Fibroblast of pulmonary artery (primary cell): ENCODE measurements at regions not wholly inside any gene's neighbourhood (a gene's known extent, or its start where the extent isn't known, plus 50 kb on each side); places are given as distances from the start of the nearest gene placed in this dataset.

Source experiments
- DNase-seq: peaks from one replicate; pipeline ENCODE4 v3.0.0-alpha.2; 2010; ENCODE audit warnings: low read depth
- H3K4me3 ChIP-seq: replicated peaks from 2 replicates; pipeline ENCODE4 v1.5.1; 2011; ENCODE audit warnings: low read depth, mild to moderate bottlenecking, control low read depth, low read length, moderate library complexity
- TF ChIP-seq, protein P1 (sequence below): IDR thresholded peaks from 2 replicates; pipeline ENCODE4 v1.5.1; 2011; ENCODE audit warnings: mild to moderate bottlenecking, control low read depth, low read length, inconsistent platforms; ENCODE audit errors: missing control alignments

DNA sequence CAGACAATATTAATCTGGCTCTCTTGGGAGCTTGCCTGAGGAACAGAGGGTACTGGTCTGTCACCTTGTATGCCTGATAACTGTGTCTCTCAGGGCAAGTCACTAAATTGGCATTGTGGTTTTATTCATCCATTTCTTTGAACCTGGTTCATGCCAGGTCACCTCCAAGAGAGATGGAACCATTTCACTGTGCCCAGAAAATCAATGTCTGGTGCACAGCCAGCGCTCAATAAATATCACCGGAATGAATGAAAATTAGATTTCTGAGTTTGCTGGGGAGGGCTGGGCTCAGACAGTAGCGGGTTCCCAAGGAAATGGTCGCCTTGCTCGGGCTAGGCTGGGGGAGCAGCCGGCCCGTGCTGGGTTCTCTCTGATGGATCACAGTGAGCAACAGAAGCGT lies 64.1 kb upstream of the BAIAP2L1 start:
- TF ChIP-seq, protein P1, sequence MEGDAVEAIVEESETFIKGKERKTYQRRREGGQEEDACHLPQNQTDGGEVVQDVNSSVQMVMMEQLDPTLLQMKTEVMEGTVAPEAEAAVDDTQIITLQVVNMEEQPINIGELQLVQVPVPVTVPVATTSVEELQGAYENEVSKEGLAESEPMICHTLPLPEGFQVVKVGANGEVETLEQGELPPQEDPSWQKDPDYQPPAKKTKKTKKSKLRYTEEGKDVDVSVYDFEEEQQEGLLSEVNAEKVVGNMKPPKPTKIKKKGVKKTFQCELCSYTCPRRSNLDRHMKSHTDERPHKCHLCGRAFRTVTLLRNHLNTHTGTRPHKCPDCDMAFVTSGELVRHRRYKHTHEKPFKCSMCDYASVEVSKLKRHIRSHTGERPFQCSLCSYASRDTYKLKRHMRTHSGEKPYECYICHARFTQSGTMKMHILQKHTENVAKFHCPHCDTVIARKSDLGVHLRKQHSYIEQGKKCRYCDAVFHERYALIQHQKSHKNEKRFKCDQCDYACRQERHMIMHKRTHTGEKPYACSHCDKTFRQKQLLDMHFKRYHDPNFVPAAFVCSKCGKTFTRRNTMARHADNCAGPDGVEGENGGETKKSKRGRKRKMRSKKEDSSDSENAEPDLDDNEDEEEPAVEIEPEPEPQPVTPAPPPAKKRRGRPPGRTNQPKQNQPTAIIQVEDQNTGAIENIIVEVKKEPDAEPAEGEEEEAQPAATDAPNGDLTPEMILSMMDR, result no peak
- H3K4me3 ChIP-seq, result no peak overlapping the region
- no peak for DNase-seq

DNA sequence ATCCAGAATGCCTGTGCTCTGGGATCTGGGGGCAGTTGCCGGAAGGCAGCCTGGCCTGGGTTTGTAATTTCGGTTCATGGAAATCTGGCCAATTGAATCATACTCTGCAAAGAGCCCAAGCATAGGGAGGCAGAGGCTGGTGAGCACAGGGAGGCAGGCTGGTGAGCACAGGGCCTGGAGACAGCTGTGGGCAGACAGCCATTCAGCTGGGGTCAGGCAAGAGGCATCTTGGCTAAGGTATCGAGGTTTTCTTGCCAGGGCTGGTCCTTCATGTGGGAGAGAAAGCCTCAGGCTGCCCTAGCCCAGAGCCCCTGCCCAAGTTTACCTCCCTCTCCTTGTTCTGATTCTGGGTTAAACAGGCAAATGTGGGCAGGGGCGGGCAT lies 63.7 kb upstream of the BAIAP2L1 start:
- no peak for DNase-seq
- TF ChIP-seq, protein P1, result no peak
- H3K4me3 ChIP-seq, result no peak overlapping the region

DNA sequence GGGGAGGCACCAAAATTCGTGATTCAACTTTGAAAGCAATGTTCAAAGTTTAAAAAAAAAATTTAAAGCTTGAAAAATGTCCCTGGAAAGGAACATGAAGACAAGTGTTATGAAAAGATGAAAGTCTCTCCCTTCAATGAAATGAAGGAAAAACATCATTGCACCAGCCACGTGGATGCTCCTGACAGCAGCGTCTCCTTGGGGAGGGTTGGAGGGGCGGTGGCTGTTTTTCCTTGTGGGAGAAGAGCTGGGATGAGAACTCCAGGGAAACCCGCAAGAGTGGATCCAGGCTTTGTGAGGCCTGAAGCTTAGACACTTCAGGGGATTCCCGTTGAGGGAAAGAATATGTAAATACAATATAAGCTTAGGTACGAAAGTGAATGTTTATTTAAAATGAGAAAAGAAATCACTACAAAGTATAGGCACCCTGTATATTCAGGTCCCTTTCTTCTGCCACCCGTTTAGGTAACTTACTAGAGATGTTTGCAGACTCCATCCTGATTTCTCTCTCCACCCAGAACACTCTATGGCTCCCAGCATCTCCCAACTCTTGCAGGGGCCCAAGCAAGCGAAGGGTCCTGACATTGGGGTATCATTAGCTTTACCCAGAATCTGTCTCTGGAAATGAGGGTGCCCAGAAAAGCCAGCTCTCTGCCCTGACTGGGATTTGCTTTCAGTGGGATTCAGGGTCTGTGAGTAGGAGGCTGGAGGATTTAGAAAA lies 63.1 kb upstream of the BAIAP2L1 start:
- no peak for DNase-seq
- no peak overlapping the region for H3K4me3 ChIP-seq
- TF ChIP-seq, protein P1, result no peak

DNA sequence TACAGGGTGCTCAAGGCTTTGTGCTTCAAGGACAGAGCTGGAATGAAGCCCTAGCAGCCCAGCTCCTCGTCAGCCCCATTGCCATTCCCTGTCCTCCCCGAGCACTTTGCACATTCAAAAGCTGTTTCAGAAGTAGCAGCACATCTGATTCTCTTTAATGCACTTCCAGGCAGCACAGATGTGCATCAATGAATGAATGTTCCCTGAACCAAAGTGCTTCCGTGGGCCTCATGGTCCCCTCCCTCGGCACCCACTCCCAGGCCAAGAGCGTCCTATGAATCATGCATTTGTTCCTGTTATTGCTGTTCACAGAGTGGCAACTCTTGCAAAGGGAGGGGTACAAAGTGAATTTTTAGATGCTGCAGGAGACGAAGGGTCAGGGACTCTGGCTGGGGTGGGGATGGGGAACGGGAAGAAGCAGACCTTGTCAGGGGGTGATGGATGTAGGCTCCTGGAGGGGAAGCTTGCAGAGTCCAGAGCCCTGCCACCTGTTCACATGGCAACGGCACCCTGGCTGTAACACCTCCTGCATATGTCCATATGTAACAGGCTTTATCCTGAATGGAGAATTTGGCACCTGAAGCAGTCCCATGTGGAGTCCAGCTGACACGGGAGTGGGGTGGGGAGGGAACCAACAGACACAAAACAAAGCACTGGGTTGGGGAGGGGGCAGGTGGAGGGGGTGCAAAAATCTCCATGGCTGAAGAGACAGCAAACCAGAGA lies 62.2 kb upstream of the BAIAP2L1 start:
- TF ChIP-seq, protein P1, result no peak
- DNase-seq, result no peak
- no peak overlapping the region for H3K4me3 ChIP-seq

DNA sequence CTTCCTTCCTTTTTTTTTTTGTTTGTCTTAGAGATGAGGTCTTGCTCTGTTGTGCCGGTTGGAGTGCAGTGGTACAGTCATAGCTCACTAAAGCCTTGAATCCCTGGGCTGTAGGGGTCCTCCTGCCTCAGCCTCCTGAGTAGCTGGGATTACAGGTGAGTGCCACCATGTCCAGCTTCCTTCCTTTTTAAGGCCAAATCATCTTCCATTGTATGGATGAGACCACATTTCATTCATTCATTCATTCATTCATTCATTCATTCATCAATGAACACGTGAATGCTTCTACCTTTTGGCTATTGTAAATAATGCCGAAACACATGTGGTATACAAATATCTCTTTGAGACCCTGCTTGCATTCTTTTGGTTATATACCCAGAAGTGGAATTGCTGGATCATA lies 60.0 kb upstream of the BAIAP2L1 start:
- no peak for DNase-seq
- no peak overlapping the region for H3K4me3 ChIP-seq
- TF ChIP-seq, protein P1, result no peak

DNA sequence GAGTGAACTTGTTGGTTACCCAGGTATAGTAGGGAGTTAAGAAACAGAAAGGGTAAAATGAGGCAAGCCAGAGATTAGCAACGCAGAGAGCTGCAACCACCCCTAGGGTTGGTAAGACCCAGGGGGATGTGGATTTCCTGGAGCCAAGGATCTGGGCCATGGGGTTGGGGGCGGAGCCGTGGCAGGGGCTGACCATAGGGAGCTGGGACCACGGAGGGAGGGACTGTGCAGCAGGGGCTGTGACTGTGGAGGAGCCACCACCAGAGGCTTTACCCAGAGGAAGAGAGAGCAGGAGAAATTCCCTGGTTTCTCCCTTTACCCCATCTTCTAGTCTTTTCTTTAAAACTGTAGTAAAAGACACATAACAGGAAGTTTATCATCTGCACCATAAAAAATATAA lies 58.6 kb upstream of the BAIAP2L1 start:
- no peak for DNase-seq
- H3K4me3 ChIP-seq, result no peak overlapping the region
- TF ChIP-seq, protein P1, result no peak
